ENCODE measurements at regions not wholly inside any gene's neighbourhood (a gene's known extent, or its start where the extent isn't known, plus 50 kb on each side); places are given as distances from the start of the nearest gene placed in this dataset.
"Not testable (repeated sequence)": the region's sequence is repeated elsewhere in the genome, so short reads cannot be mapped to it uniquely, and the experiment has no call there.

DNA sequence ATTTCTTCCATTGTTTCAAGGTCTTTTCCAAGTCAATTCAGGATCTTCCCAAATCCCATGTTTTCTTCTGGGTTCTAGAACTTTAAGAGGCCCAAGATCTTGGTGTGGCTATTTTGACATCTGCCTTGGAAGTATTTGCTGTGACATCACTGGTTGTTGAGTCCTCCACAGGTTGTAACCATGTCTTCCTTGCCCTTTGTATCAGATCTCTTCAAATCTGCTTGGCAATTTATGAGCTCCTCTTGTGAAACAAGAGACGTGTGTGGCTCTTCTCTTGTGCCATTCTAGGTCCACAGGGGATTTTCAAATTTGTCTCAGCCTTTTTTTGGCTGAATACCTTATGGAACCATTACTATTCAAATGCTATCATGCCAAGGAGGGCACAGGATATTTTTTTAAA, 60.3 kb upstream of the KCNK2 start:
- Histone ChIP-seq H3K27me3 (ENCODE audit: insufficient read depth, low read length, poor library complexity) (no peaks in the 10 kb centered on the region), H2AK5ac (ENCODE audit: low read length) (no peak overlapping the region), H3K79me2 (ENCODE audit: control insufficient read depth, insufficient read depth, low read length) (no peaks in the 10 kb centered on the region), H4K8ac (ENCODE audit: low read depth, low read length) (no peak overlapping the region), H3K4ac (ENCODE audit: low read depth, low read length) (no peak overlapping the region), H3K4me1 (ENCODE audit: control insufficient read depth, low read depth, low read length) (no peaks in the 10 kb centered on the region), H2BK15ac (replicated peaks; ENCODE audit: low read depth) (no peak overlapping the region), H3K36me3 (ENCODE audit: control insufficient read depth, insufficient read depth, low read length) (no peaks in the 10 kb centered on the region), H2BK120ac (ENCODE audit: low read depth, low read length) (no peak overlapping the region), H3K23ac (ENCODE audit: low read length) (no peak overlapping the region), H3K9ac (ENCODE audit: low read length) (no peak overlapping the region), H3K4me2 (ENCODE audit: low read length) (no peak overlapping the region), H2BK5ac (ENCODE audit: low read length) (no peak overlapping the region), H3K18ac (ENCODE audit: low read length) (no peak overlapping the region), H3K79me1 (ENCODE audit: low read length) (no peaks in the 10 kb centered on the region), H3K27ac (ENCODE audit: low read depth, low read length) (no peak overlapping the region), H4K5ac (ENCODE audit: low read length) (no peak overlapping the region), H3K4me3 (ENCODE audit: low read length) (no peak overlapping the region), H3K56ac (ENCODE audit: low read length) (no peak overlapping the region)
- no peak for DNase-seq
- no CpG with 5 or more reads among the region's 1 CpG for WGBS (ENCODE audit: extremely low coverage, insufficient coverage, low lambda C conversion rate)

DNA sequence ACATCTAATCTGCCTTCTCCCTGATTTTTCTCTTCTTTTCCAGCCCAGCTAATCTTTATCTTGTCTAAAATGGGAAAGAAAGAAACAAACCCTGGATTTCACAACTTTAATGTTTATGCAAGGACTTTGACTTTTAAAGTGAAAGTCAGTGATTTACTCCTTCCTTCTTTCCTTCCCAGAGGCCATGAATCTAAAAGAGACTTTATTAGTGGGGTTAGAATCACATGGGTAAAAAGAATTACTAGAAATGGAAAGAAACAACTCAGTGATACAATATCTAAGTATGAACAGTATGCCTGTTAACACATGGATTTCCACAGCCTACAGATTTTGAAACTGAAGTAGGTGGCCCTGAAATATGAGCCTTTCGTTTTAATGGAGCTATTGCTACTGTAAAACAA, 59.8 kb upstream of the KCNK2 start:
- no peaks in the 10 kb centered on the region for H3K79me1 ChIP-seq (ENCODE audit: low read length)
- H2BK15ac ChIP-seq (replicated peaks; ENCODE audit: low read depth): no peak overlapping the region
- H4K5ac ChIP-seq (ENCODE audit: low read length): no peak overlapping the region
- no peak overlapping the region for H3K18ac ChIP-seq (ENCODE audit: low read length)
- H2AK5ac ChIP-seq (ENCODE audit: low read length): no peak overlapping the region
- no peak overlapping the region for H3K56ac ChIP-seq (ENCODE audit: low read length)
- no peak overlapping the region for H3K4ac ChIP-seq (ENCODE audit: low read depth, low read length)
- no peaks in the 10 kb centered on the region for H3K4me1 ChIP-seq (ENCODE audit: control insufficient read depth, low read depth, low read length)
- no peak for DNase-seq
- no peak overlapping the region for H4K8ac ChIP-seq (ENCODE audit: low read depth, low read length)
- no peak overlapping the region for H3K23ac ChIP-seq (ENCODE audit: low read length)
- no peak overlapping the region for H2BK5ac ChIP-seq (ENCODE audit: low read length)
- no peak overlapping the region for H3K4me3 ChIP-seq (ENCODE audit: low read length)
- no CpG with 5 or more reads among the region's 1 CpG for WGBS (ENCODE audit: extremely low coverage, insufficient coverage, low lambda C conversion rate)
- no peaks in the 10 kb centered on the region for H3K36me3 ChIP-seq (ENCODE audit: control insufficient read depth, insufficient read depth, low read length)
- no peaks in the 10 kb centered on the region for H3K27me3 ChIP-seq (ENCODE audit: insufficient read depth, low read length, poor library complexity)
- no peaks in the 10 kb centered on the region for H3K79me2 ChIP-seq (ENCODE audit: control insufficient read depth, insufficient read depth, low read length)
- no peak overlapping the region for H3K9ac ChIP-seq (ENCODE audit: low read length)
- H3K4me2 ChIP-seq (ENCODE audit: low read length): no peak overlapping the region
- no peak overlapping the region for H3K27ac ChIP-seq (ENCODE audit: low read depth, low read length)
- H2BK120ac ChIP-seq (ENCODE audit: low read depth, low read length): no peak overlapping the region

DNA sequence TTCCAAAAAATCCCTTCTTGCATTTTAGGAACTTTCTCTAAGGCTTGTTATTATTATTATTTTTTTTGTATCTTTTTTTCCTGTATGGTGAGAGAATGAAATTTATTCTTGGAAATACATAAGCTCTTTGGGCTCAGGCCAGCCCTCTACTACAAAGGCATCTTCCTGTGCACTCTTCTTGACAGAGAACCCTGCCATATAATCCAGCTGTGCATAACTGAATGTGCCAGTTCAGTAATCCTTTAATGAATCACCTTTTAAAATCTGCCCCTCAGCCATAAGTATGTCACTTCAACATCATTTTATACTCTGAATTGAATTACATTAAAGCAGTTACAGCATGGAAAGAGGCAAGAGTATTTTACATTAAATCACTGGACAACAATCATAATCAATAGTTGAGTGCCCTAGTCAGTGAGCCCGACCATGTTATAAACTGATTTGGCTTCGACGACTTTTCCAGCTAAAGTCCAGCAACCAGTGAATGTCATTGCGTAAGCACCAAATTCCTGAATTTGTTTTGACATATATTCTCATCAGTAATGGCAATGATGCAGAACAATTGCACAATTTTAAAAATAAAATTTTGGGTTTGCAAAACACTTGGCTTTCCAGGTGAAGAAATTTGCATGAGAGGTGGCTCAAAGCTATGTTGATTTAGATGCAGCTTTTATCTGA, 59.2 kb upstream of the KCNK2 start:
- H2BK5ac ChIP-seq (ENCODE audit: low read length): no peak overlapping the region
- no peak overlapping the region for H3K4ac ChIP-seq (ENCODE audit: low read depth, low read length)
- no peaks in the 10 kb centered on the region for H3K79me2 ChIP-seq (ENCODE audit: control insufficient read depth, insufficient read depth, low read length)
- WGBS (ENCODE audit: extremely low coverage, insufficient coverage, low lambda C conversion rate): no CpG with 5 or more reads among the region's 4 CpGs
- H3K56ac ChIP-seq (ENCODE audit: low read length): no peak overlapping the region
- H3K79me1 ChIP-seq (ENCODE audit: low read length): no peaks in the 10 kb centered on the region
- H3K18ac ChIP-seq (ENCODE audit: low read length): no peak overlapping the region
- no peak overlapping the region for H3K4me2 ChIP-seq (ENCODE audit: low read length)
- no peak overlapping the region for H2BK120ac ChIP-seq (ENCODE audit: low read depth, low read length)
- H3K36me3 ChIP-seq (ENCODE audit: control insufficient read depth, insufficient read depth, low read length): no peaks in the 10 kb centered on the region
- no peak overlapping the region for H2BK15ac ChIP-seq (replicated peaks; ENCODE audit: low read depth)
- H3K27me3 ChIP-seq (ENCODE audit: insufficient read depth, low read length, poor library complexity): no peaks in the 10 kb centered on the region
- H3K27ac ChIP-seq (ENCODE audit: low read depth, low read length): no peak overlapping the region
- H2AK5ac ChIP-seq (ENCODE audit: low read length): no peak overlapping the region
- no peak for DNase-seq
- no peak overlapping the region for H3K9ac ChIP-seq (ENCODE audit: low read length)
- H3K4me3 ChIP-seq (ENCODE audit: low read length): no peak overlapping the region
- H4K8ac ChIP-seq (ENCODE audit: low read depth, low read length): no peak overlapping the region
- no peak overlapping the region for H4K5ac ChIP-seq (ENCODE audit: low read length)
- H3K4me1 ChIP-seq (ENCODE audit: control insufficient read depth, low read depth, low read length): no peaks in the 10 kb centered on the region
- no peak overlapping the region for H3K23ac ChIP-seq (ENCODE audit: low read length)

DNA sequence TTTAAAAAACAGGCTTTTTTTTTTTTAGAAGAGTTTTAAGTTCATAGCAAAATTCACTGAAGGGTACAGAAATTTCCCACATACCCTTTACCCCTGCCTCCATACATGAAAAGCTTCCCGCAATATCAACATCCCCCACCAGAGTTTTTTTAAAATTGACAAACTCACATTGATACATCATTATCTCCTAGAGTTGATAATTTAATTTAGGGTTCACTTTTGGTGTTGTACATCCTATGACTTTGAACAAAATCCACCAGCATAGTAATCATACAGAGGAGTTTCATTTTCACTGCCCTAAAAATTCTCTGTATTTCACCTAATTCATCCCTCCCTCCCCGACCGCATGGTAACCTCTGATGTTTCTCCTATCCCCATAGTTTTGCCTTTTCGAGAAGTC, 53.6 kb upstream of the KCNK2 start:
- H3K9ac ChIP-seq (ENCODE audit: low read length): no peak overlapping the region
- H2BK120ac ChIP-seq (ENCODE audit: low read depth, low read length): no peak overlapping the region
- H3K79me1 ChIP-seq (ENCODE audit: low read length): no peaks in the 10 kb centered on the region
- DNase-seq: no peak
- H3K79me2 ChIP-seq (ENCODE audit: control insufficient read depth, insufficient read depth, low read length): no peaks in the 10 kb centered on the region
- no peak overlapping the region for H3K56ac ChIP-seq (ENCODE audit: low read length)
- H3K27me3 ChIP-seq (ENCODE audit: insufficient read depth, low read length, poor library complexity): no peaks in the 10 kb centered on the region
- no peak overlapping the region for H4K5ac ChIP-seq (ENCODE audit: low read length)
- no peak overlapping the region for H2AK5ac ChIP-seq (ENCODE audit: low read length)
- H3K4me1 ChIP-seq (ENCODE audit: control insufficient read depth, low read depth, low read length): no peaks in the 10 kb centered on the region
- H3K27ac ChIP-seq (ENCODE audit: low read depth, low read length): no peak overlapping the region
- H3K4me3 ChIP-seq (ENCODE audit: low read length): no peak overlapping the region
- H3K18ac ChIP-seq (ENCODE audit: low read length): no peak overlapping the region
- no peak overlapping the region for H4K8ac ChIP-seq (ENCODE audit: low read depth, low read length)
- no peak overlapping the region for H3K4me2 ChIP-seq (ENCODE audit: low read length)
- WGBS (ENCODE audit: extremely low coverage, insufficient coverage, low lambda C conversion rate): no CpG with 5 or more reads among the region's 4 CpGs
- no peak overlapping the region for H2BK5ac ChIP-seq (ENCODE audit: low read length)
- no peaks in the 10 kb centered on the region for H3K36me3 ChIP-seq (ENCODE audit: control insufficient read depth, insufficient read depth, low read length)
- no peak overlapping the region for H3K23ac ChIP-seq (ENCODE audit: low read length)
- H3K4ac ChIP-seq (ENCODE audit: low read depth, low read length): no peak overlapping the region
- H2BK15ac ChIP-seq (replicated peaks; ENCODE audit: low read depth): no peak overlapping the region

DNA sequence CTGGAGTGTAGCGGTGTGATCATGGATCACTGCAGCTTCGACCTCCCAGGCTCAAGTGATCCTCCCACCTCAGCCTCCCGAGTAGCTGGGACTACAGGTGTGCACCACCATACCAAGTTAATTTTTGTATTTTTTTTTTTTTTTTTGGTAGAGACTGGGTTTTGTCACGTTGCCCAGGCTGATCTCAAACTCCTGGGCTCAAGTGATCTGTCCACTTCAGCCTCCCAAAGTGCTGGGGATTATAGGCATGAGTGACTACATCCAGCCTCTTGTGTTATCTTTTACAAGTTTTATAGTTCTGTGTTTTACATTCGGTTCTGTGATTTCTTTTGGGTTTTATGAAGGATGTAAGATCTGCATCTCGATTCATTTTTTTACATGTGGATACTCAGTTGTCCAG, 52.0 kb upstream of the KCNK2 start:
- DNase-seq; H4K8ac ChIP-seq (ENCODE audit: low read depth, low read length); H3K9ac ChIP-seq (ENCODE audit: low read length); H2BK5ac ChIP-seq (ENCODE audit: low read length); H2AK5ac ChIP-seq (ENCODE audit: low read length); H3K56ac ChIP-seq (ENCODE audit: low read length); H3K36me3 ChIP-seq (ENCODE audit: control insufficient read depth, insufficient read depth, low read length); H3K4me2 ChIP-seq (ENCODE audit: low read length); H3K4me3 ChIP-seq (ENCODE audit: low read length); H3K27ac ChIP-seq (ENCODE audit: low read depth, low read length); H3K27me3 ChIP-seq (ENCODE audit: insufficient read depth, low read length, poor library complexity); H3K4ac ChIP-seq (ENCODE audit: low read depth, low read length); H3K18ac ChIP-seq (ENCODE audit: low read length); H2BK15ac ChIP-seq (replicated peaks; ENCODE audit: low read depth); H3K4me1 ChIP-seq (ENCODE audit: control insufficient read depth, low read depth, low read length); H2BK120ac ChIP-seq (ENCODE audit: low read depth, low read length); H3K79me2 ChIP-seq (ENCODE audit: control insufficient read depth, insufficient read depth, low read length); H3K79me1 ChIP-seq (ENCODE audit: low read length); H4K5ac ChIP-seq (ENCODE audit: low read length); H3K23ac ChIP-seq (ENCODE audit: low read length): not testable (repeated sequence)
- no CpG with 5 or more reads among the region's 6 CpGs for WGBS (ENCODE audit: extremely low coverage, insufficient coverage, low lambda C conversion rate)

DNA sequence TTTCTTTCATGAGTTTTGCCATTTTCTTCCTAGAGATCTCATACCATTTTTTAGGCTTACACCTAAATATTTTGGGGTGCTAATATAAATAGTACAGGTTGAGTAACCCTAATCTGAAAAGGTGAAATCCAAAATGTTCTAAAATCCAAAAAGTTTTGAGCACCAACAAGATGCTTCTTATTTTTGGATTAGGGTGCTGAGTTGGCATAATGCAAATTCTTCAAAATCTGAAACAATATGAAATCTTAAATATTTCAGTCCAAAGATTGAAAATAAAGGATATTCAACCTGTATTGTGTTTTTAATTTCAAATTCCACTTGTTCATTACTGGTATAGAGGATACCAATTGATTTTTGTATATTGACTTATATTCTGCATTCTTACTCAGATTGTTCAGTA, 51.1 kb upstream of the KCNK2 start:
- H4K8ac ChIP-seq (ENCODE audit: low read depth, low read length): no peak overlapping the region
- H2BK120ac ChIP-seq (ENCODE audit: low read depth, low read length): no peak overlapping the region
- H3K9ac ChIP-seq (ENCODE audit: low read length): no peak overlapping the region
- H3K56ac ChIP-seq (ENCODE audit: low read length): no peak overlapping the region
- no peaks in the 10 kb centered on the region for H3K27me3 ChIP-seq (ENCODE audit: insufficient read depth, low read length, poor library complexity)
- no peaks in the 10 kb centered on the region for H3K4me1 ChIP-seq (ENCODE audit: control insufficient read depth, low read depth, low read length)
- no peak overlapping the region for H3K27ac ChIP-seq (ENCODE audit: low read depth, low read length)
- H2BK5ac ChIP-seq (ENCODE audit: low read length): no peak overlapping the region
- no peak overlapping the region for H2BK15ac ChIP-seq (replicated peaks; ENCODE audit: low read depth)
- no peak for DNase-seq
- no peak overlapping the region for H3K4me3 ChIP-seq (ENCODE audit: low read length)
- no peaks in the 10 kb centered on the region for H3K36me3 ChIP-seq (ENCODE audit: control insufficient read depth, insufficient read depth, low read length)
- no peak overlapping the region for H3K4ac ChIP-seq (ENCODE audit: low read depth, low read length)
- no peak overlapping the region for H4K5ac ChIP-seq (ENCODE audit: low read length)
- no peak overlapping the region for H3K18ac ChIP-seq (ENCODE audit: low read length)
- no peaks in the 10 kb centered on the region for H3K79me1 ChIP-seq (ENCODE audit: low read length)
- no peak overlapping the region for H2AK5ac ChIP-seq (ENCODE audit: low read length)
- H3K4me2 ChIP-seq (ENCODE audit: low read length): no peak overlapping the region
- H3K23ac ChIP-seq (ENCODE audit: low read length): no peak overlapping the region
- no peaks in the 10 kb centered on the region for H3K79me2 ChIP-seq (ENCODE audit: control insufficient read depth, insufficient read depth, low read length)
